ENCODE measurements at regions not wholly inside any gene's neighbourhood (a gene's known extent, or its start where the extent isn't known, plus 50 kb on each side); places are given as distances from the start of the nearest gene placed in this dataset.

GRCh38 chr12:115012861-115013235, 328.9 kb upstream of the TBX3 start:
- in situ Hi-C loops (cut with MboI; ENCODE audit: low sequenced_read_pairs): no loop called here

GRCh38 chr12:115011703-115012102, 327.7 kb upstream of the TBX3 start:
- in situ Hi-C loops (cut with MboI; ENCODE audit: low sequenced_read_pairs): no loop called here

GRCh38 chr12:115010324-115010995, 326.5 kb upstream of the TBX3 start:
- in situ Hi-C loops (cut with MboI; ENCODE audit: low sequenced_read_pairs): no loop called here

- in situ Hi-C loops (cut with MboI; ENCODE audit: low sequenced_read_pairs): no loop called here
Observed at GRCh38 chr12:115008929-115009328, 325.0 kb upstream of the TBX3 start.

- in situ Hi-C loops (cut with MboI; ENCODE audit: low sequenced_read_pairs): no loop called here
Observed at GRCh38 chr12:115004470-115005146, 320.6 kb upstream of the TBX3 start.

- in situ Hi-C loops (cut with MboI; ENCODE audit: low sequenced_read_pairs): no loop called here
Observed at GRCh38 chr12:115002434-115002833, 318.5 kb upstream of the TBX3 start.

- in situ Hi-C loops (cut with MboI; ENCODE audit: low sequenced_read_pairs): no loop called here
Observed at GRCh38 chr12:115001571-115002180, 317.7 kb upstream of the TBX3 start.

- in situ Hi-C loops (cut with MboI; ENCODE audit: low sequenced_read_pairs): no loop called here
Observed at GRCh38 chr12:115000038-115000437, 316.1 kb upstream of the TBX3 start.

GRCh38 chr12:114998750-114999128, 314.8 kb upstream of the TBX3 start:
- in situ Hi-C loops (cut with MboI; ENCODE audit: low sequenced_read_pairs): no loop called here

- in situ Hi-C loops (cut with MboI; ENCODE audit: low sequenced_read_pairs): no loop called here
Observed at GRCh38 chr12:114998118-114998749, 314.3 kb upstream of the TBX3 start.

- in situ Hi-C loops (cut with MboI; ENCODE audit: low sequenced_read_pairs): no loop called here
Observed at GRCh38 chr12:114996382-114996781, 312.4 kb upstream of the TBX3 start.

GRCh38 chr12:114995891-114996290, 311.9 kb upstream of the TBX3 start:
- in situ Hi-C loops (cut with MboI; ENCODE audit: low sequenced_read_pairs): no loop called here

GRCh38 chr12:114993165-114993564, 309.2 kb upstream of the TBX3 start:
- in situ Hi-C loops (cut with MboI; ENCODE audit: low sequenced_read_pairs): no loop called here

- in situ Hi-C loops (cut with MboI; ENCODE audit: low sequenced_read_pairs): no loop called here
Observed at GRCh38 chr12:114992443-114992842, 308.5 kb upstream of the TBX3 start.

GRCh38 chr12:114990381-114990780, 306.4 kb upstream of the TBX3 start:
- in situ Hi-C loops (cut with MboI; ENCODE audit: low sequenced_read_pairs): no loop called here

- in situ Hi-C loops (cut with MboI; ENCODE audit: low sequenced_read_pairs): no loop called here
Observed at GRCh38 chr12:114986849-114987248, 302.9 kb upstream of the TBX3 start.

- in situ Hi-C loops (cut with MboI; ENCODE audit: low sequenced_read_pairs): no loop called here
Observed at GRCh38 chr12:114986178-114986714, 302.3 kb upstream of the TBX3 start.

GRCh38 chr12:114984634-114985061, 300.7 kb upstream of the TBX3 start:
- in situ Hi-C loops (cut with MboI; ENCODE audit: low sequenced_read_pairs): no loop called here

GRCh38 chr12:114982760-114983159, 298.8 kb upstream of the TBX3 start:
- in situ Hi-C loops (cut with MboI; ENCODE audit: low sequenced_read_pairs): no loop called here

GRCh38 chr12:114981036-114981435, 297.1 kb upstream of the TBX3 start:
- in situ Hi-C loops (cut with MboI; ENCODE audit: low sequenced_read_pairs): no loop called here

GRCh38 chr12:114976959-114977358, 293.0 kb upstream of the TBX3 start:
- in situ Hi-C loops (cut with MboI; ENCODE audit: low sequenced_read_pairs): no loop called here

- in situ Hi-C loops (cut with MboI; ENCODE audit: low sequenced_read_pairs): no loop called here
Observed at GRCh38 chr12:114976372-114976771, 292.4 kb upstream of the TBX3 start.

Data from HL-60/S4 (cell line).